SK-N-MC (cell line): ENCODE measurements at regions not wholly inside any gene's neighbourhood (a gene's known extent, or its start where the extent isn't known, plus 50 kb on each side); places are given as distances from the start of the nearest gene placed in this dataset.

Experiments used
- EZH2 ChIP-seq: fragments of 200-600 bp; sonication (generic); IDR thresholded peaks from one replicate; pipeline ENCODE4 v1.6.1; 2017; ENCODE audit warnings: antibody characterized with exemption
- FOXP2 ChIP-seq: optimal IDR thresholded peaks from 2 replicates; pipeline ENCODE3; 2011; ENCODE audit warnings: mild to moderate bottlenecking, moderate library complexity; ENCODE audit not compliant: insufficient read depth; ENCODE audit errors: extremely low read length, control extremely low read depth
- POLR2AphosphoS5 ChIP-seq: IDR thresholded peaks from 2 replicates; pipeline ENCODE4 v1.6.1; 2012; ENCODE audit warnings: mild to moderate bottlenecking, low read depth, low read length, borderline replicate concordance

- TF ChIP-seq EZH2 (no peak), POLR2AphosphoS5 (no peak), FOXP2 (no peak)
Observed at GRCh38 chr4:53863158-53863557, 201.2 kb downstream of the CHIC2 start.
